ENCODE measurements at regions not wholly inside any gene's neighbourhood (a gene's known extent, or its start where the extent isn't known, plus 50 kb on each side); places are given as distances from the start of the nearest gene placed in this dataset.
A peak's percentile ranks its signal among the peaks of the same experiment; 100 is the strongest.

DNA sequence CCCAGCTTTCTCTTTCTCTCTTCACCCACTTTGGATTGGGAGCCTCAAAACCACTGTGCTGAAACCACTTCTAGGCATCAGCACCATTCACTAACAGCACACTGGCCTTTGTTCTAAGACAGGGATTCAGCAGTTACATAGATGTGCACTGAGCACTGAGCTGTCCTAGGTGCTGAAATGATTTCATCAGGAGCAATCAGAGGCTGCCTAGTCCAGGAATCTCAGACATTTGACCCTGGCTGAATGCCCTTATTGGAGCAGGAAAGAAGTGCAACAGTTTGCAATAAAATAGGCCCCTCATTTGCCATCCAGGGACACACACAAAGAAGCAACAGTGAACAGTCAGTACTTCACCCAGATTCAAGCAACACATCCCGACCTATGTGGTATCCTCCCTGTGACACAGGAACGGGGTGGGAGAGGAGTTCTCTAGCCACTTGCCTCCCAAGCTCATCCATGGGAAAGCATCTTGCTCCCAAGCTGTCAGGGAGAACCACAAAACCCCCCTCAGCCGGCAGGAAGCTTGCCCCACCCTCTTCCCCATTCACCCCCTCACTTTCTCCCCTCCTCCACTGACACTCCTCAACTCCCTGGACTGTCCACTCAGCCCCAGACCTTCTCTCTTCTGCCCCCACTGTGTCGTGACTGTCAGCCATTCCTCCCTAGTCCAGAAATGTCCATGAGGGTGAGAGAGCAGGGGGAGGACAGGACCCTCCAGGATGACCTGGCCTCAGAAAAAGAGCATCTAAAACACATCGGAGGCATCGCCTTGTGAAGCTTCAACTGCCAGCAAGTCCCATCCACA lies 304.4 kb downstream of the PREX1 start (continued):
- TF ChIP-seq ZNF556 (CRISPR knock-in tag; IDR thresholded peaks at IDR 0.05; ENCODE audit: borderline replicate concordance) (peak; percentile 87; the same call in 1 of the 2 replicates), NFIC (IDR thresholded peaks at IDR 0.05; ENCODE audit: low read length) (no peak), ZNF251 (CRISPR knock-in tag; IDR thresholded peaks at IDR 0.05) (no peak), TBP (CRISPR knock-in tag; IDR thresholded peaks at IDR 0.05) (no peak), GTF2F1 (IDR thresholded peaks at IDR 0.05; ENCODE audit: low read length) (no peak), ZNF235 (CRISPR knock-in tag; IDR thresholded peaks at IDR 0.05; ENCODE audit: borderline replicate concordance) (no peak), ZNF546 (CRISPR knock-in tag; conservative IDR thresholded peaks at IDR 0.05) (peak; percentile 85; the same call in 1 of the 2 replicates), JUN (CRISPR knock-in tag; IDR thresholded peaks at IDR 0.05) (no peak), NR2F1 (CRISPR knock-in tag; IDR thresholded peaks at IDR 0.05) (peak; percentile 51 to 65; a peak in 3 of 4 replicates), ZNF205 (CRISPR knock-in tag; IDR thresholded peaks at IDR 0.05) (peak; percentile 82; the same call in 1 of the 2 replicates), ZNF629 (CRISPR knock-in tag; conservative IDR thresholded peaks at IDR 0.05) (0 out of 2 replicates have a peak, but pooled peaks have one; percentile 20), YY1 (IDR thresholded peaks at IDR 0.05; ENCODE audit: insufficient read depth, insufficient replicate concordance, low read depth, low read length) (no peak), ZNF124 (CRISPR knock-in tag; IDR thresholded peaks at IDR 0.05) (peak; percentile 98), NCOA2 (CRISPR knock-in tag; IDR thresholded peaks at IDR 0.05) (peak; percentile 79), ZBTB7B (CRISPR knock-in tag; IDR thresholded peaks at IDR 0.05) (0 out of 2 replicates have a peak, but pooled peaks have one; percentile 48), TAF15 (IDR thresholded peaks at IDR 0.05; ENCODE audit: low read depth, low read length, poor library complexity, severe bottlenecking) (no peak), ZNF317 (CRISPR knock-in tag; IDR thresholded peaks at IDR 0.05) (0 out of 2 replicates have a peak, but pooled peaks have one; percentile 54), JDP2 (CRISPR knock-in tag; IDR thresholded peaks at IDR 0.05; ENCODE audit: borderline replicate concordance) (peak; percentile 82; the same call in 1 of the 2 replicates), ZNF354B (CRISPR knock-in tag; IDR thresholded peaks at IDR 0.05) (no peak), KLF9 (CRISPR knock-in tag; IDR thresholded peaks at IDR 0.05; ENCODE audit: low read depth) (peak; percentile 95), PHB2 (IDR thresholded peaks at IDR 0.05; ENCODE audit: partially characterized antibody) (no peak), MIER2 (CRISPR knock-in tag; IDR thresholded peaks at IDR 0.05) (peak; percentile 100), ZNF234 (CRISPR knock-in tag; conservative IDR thresholded peaks at IDR 0.05) (0 out of 2 replicates have a peak, but pooled peaks have one; percentile 56), PHF8 (CRISPR knock-in tag; IDR thresholded peaks at IDR 0.05) (no peak)
- TF ChIP-seq, protein P1, sequence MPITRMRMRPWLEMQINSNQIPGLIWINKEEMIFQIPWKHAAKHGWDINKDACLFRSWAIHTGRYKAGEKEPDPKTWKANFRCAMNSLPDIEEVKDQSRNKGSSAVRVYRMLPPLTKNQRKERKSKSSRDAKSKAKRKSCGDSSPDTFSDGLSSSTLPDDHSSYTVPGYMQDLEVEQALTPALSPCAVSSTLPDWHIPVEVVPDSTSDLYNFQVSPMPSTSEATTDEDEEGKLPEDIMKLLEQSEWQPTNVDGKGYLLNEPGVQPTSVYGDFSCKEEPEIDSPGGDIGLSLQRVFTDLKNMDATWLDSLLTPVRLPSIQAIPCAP (CRISPR knock-in tag; IDR thresholded peaks at IDR 0.05; ENCODE audit: low read depth): no peak
- TF ChIP-seq, protein P2, sequence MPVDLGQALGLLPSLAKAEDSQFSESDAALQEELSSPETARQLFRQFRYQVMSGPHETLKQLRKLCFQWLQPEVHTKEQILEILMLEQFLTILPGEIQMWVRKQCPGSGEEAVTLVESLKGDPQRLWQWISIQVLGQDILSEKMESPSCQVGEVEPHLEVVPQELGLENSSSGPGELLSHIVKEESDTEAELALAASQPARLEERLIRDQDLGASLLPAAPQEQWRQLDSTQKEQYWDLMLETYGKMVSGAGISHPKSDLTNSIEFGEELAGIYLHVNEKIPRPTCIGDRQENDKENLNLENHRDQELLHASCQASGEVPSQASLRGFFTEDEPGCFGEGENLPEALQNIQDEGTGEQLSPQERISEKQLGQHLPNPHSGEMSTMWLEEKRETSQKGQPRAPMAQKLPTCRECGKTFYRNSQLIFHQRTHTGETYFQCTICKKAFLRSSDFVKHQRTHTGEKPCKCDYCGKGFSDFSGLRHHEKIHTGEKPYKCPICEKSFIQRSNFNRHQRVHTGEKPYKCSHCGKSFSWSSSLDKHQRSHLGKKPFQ (CRISPR knock-in tag; IDR thresholded peaks at IDR 0.05; ENCODE audit: insufficient replicate concordance): no peak
- TF ChIP-seq, protein P3, sequence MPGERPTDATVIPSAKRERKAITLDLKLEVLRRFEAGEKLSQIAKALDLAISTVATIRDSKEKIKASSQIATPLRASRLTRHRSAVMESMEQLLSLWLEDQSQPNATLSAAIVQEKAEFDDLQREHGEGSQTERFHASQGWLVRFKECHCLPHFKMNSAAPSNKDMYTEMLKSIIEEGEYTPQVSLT (CRISPR knock-in tag; IDR thresholded peaks at IDR 0.05; ENCODE audit: borderline replicate concordance, low read depth): no peak
- TF ChIP-seq, protein P4, sequence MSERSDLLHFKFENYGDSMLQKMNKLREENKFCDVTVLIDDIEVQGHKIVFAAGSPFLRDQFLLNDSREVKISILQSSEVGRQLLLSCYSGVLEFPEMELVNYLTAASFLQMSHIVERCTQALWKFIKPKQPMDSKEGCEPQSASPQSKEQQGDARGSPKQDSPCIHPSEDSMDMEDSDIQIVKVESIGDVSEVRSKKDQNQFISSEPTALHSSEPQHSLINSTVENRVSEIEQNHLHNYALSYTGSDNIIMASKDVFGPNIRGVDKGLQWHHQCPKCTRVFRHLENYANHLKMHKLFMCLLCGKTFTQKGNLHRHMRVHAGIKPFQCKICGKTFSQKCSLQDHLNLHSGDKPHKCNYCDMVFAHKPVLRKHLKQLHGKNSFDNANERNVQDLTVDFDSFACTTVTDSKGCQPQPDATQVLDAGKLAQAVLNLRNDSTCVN (CRISPR knock-in tag; IDR thresholded peaks at IDR 0.05; ENCODE audit: borderline replicate concordance): peak; percentile 89
